Lung (tissue), 11 donors: ENCODE measurements at regions not wholly inside any gene's neighbourhood (a gene's known extent, or its start where the extent isn't known, plus 50 kb on each side); places are given as distances from the start of the nearest gene placed in this dataset.
A peak's percentile ranks its signal among the peaks of the same experiment; 100 is the strongest.

Source experiments
- ATAC-seq: fragments of 200-7000 bp; cut with Tn5 transposase; one replicate; pipeline ENCODE4 v1.9.1; 2020; ENCODE audit warnings: moderate number of reproducible peaks; ENCODE audit not compliant: insufficient read depth, low FRiP score
- DNase-seq, 3 donors: peaks; one replicate each; pipeline ENCODE4 v3.0.0-alpha.2; 2013 to 2017
- H3K27ac ChIP-seq, 2 donors: one replicate each; pipeline ENCODE4 v1.5.1; 2013; ENCODE audit warnings: mild to moderate bottlenecking in 2 of 2, moderate library complexity in 2 of 2, control low read depth in 1 of 2, inconsistent platforms in 1 of 2, low read depth in 1 of 2, low read length in 1 of 2
- H3K27me3 ChIP-seq, 3 donors: one replicate each; pipeline ENCODE4 v1.5.1; 2013; ENCODE audit warnings: low read length in 2 of 3; ENCODE audit not compliant: control insufficient read depth in 3 of 3, insufficient read depth in 3 of 3
- H3K36me3 ChIP-seq, 4 donors: one replicate each; pipeline ENCODE4 v1.5.1; 2013; ENCODE audit warnings: low read length in 4 of 4, mild to moderate bottlenecking in 1 of 4, moderate library complexity in 1 of 4; ENCODE audit not compliant: control insufficient read depth in 4 of 4, insufficient read depth in 4 of 4
- H3K4me1 ChIP-seq, 5 donors: one replicate each; pipeline ENCODE4 v1.5.1; 2013; ENCODE audit warnings: low read length in 5 of 5, mild to moderate bottlenecking in 2 of 5, moderate library complexity in 1 of 5; ENCODE audit not compliant: control insufficient read depth in 5 of 5, insufficient read depth in 5 of 5
- H3K4me3 ChIP-seq: one replicate; pipeline ENCODE4 v1.5.1; 2013; ENCODE audit warnings: mild to moderate bottlenecking, control low read depth, moderate library complexity
- H3K9ac ChIP-seq, 2 donors: one replicate each; pipeline ENCODE4 v1.5.1; 2013; ENCODE audit warnings: low read length in 2 of 2, control low read depth in 1 of 2; ENCODE audit not compliant: insufficient read depth in 1 of 2
- H3K9me3 ChIP-seq, 4 donors: one replicate each; pipeline ENCODE4 v1.5.1; 2013; ENCODE audit warnings: low read length in 3 of 4, mild to moderate bottlenecking in 1 of 4, moderate library complexity in 1 of 4; ENCODE audit not compliant: control insufficient read depth in 4 of 4, insufficient read depth in 3 of 4
- WGBS, 2 donors: extraction: QIAGEN DNeasy Blood & Tissue Kit; methylation state at CpG; one replicate each; pipeline ENCODE4 v1.1.7; 2013; 5-methylcytosine and 5-hydroxymethylcytosine counted together
- TF ChIP-seq, protein P1 (sequence below): IDR thresholded peaks from 2 replicates; pipeline ENCODE4 v1.5.1; 2012; ENCODE audit warnings: mild to moderate bottlenecking; ENCODE audit errors: control extremely low read depth, extremely low read depth
- donor health status: control.
- donor health status: control.
- donor health status: Bipolar disorder and iron deficiency.
- donor health status: healthy.
- donor health status: DM: yes; HTN: yes; CAD: no.

DNA sequence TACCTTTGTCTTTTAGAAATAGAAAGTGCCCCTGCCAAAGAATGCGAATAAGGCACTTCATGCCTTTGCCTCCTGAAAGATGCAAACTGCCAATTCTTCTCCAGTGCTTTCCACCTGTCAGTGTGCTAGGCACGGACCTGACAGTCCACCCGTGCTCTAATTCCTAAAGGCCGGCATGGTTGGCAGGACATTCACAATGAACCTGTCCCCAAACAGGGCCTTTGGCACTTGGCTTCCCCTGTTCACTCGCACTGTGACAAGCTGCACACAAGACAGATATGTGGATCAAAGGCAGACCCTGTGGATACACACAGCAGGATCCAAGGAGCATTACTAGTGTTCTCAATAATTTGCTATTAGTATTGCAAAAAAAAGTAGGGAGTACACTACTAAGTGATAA, 505.7 kb upstream of the AGTR1 start:
- TF ChIP-seq, protein P1, sequence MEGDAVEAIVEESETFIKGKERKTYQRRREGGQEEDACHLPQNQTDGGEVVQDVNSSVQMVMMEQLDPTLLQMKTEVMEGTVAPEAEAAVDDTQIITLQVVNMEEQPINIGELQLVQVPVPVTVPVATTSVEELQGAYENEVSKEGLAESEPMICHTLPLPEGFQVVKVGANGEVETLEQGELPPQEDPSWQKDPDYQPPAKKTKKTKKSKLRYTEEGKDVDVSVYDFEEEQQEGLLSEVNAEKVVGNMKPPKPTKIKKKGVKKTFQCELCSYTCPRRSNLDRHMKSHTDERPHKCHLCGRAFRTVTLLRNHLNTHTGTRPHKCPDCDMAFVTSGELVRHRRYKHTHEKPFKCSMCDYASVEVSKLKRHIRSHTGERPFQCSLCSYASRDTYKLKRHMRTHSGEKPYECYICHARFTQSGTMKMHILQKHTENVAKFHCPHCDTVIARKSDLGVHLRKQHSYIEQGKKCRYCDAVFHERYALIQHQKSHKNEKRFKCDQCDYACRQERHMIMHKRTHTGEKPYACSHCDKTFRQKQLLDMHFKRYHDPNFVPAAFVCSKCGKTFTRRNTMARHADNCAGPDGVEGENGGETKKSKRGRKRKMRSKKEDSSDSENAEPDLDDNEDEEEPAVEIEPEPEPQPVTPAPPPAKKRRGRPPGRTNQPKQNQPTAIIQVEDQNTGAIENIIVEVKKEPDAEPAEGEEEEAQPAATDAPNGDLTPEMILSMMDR = no peak
- Histone ChIP-seq H3K4me1 (peaks cover 0 to 10% (median 0%) of the 10 kb centered on the region in 5 donors), H3K9me3 (no peaks in the 10 kb centered on the region), H3K4me3 (no peak overlapping the region), H3K27me3 (no peaks in the 10 kb centered on the region), H3K36me3 (no peaks in the 10 kb centered on the region), H3K27ac (no peak overlapping the region), H3K9ac (no peak overlapping the region)
- DNase-seq = no peak
- 73 to 77% methylated on average over 5 of the region's 5 CpGs for WGBS, 2 donors
- no peak for ATAC-seq

DNA sequence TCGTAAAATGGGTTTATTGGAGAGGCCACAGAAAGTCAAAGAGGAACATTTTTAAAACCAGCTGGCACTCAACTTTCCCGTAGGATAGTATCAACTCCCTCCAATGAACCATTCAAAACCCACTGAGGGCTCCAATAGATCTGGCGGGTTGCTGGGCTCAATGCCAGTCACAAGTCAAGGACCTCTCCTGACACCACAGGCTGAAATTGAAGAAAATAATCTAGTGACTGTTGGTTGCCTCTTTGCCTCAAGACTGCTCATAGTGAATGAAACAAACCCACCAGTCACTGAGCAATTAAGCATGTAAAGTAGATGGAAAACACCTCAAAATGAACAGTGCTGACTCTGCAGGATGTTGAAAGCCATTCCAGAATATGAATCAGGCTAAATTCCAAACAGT, 500.6 kb upstream of the AGTR1 start:
- Histone ChIP-seq H3K36me3 (no peaks in the 10 kb centered on the region), H3K27ac (no peak overlapping the region), H3K4me3 (no peak overlapping the region), H3K27me3 (no peaks in the 10 kb centered on the region), H3K9me3 (peaks cover 0 to 2% (median 0%) of the 10 kb centered on the region in 4 donors), H3K9ac (no peak overlapping the region), H3K4me1 (peaks cover 0 to 8% (median 0%) of the 10 kb centered on the region in 5 donors)
- WGBS, 2 donors = 75 to 83% methylated on average over 3 of the region's 3 CpGs
- DNase-seq = no peak
- TF ChIP-seq, protein P1 = no peak
- no peak for ATAC-seq

DNA sequence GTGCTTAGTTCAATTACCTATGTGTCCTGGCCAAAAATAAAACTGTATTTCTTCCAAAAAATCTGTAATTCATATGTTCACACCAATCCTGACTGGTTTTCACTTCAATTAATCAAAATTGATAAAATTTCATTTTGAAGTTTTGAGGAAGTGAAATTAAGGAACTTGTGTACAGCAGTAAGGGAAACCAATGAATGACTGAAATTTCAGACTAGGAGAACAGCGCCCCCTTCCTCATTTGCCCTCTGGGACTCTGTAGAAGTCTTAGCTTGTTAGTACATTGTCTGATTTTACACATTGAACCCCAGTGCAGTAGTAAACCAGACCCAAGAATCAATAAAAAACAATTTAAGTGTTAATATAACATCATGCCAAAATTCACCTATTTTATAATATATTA, 495.3 kb upstream of the AGTR1 start:
- H3K36me3 ChIP-seq = no peaks in the 10 kb centered on the region
- TF ChIP-seq, protein P1 = no peak
- DNase-seq (peak; percentile 13 to 66 (median 41)), ATAC-seq (no peak)
- H3K9me3 ChIP-seq = peaks cover 0 to 2% (median 0%) of the 10 kb centered on the region in 4 donors
- H3K27ac ChIP-seq = no peak overlapping the region
- H3K9ac ChIP-seq = no peak overlapping the region
- WGBS, 2 donors = 24 to 42% methylated on average over 1 of the region's 1 CpG
- no peak overlapping the region for H3K4me3 ChIP-seq
- no peaks in the 10 kb centered on the region for H3K27me3 ChIP-seq
- peaks cover 0 to 46% (median 0%) of the 10 kb centered on the region in 5 donors for H3K4me1 ChIP-seq
